HT1080 (cell line): ENCODE measurements at regions not wholly inside any gene's neighbourhood (a gene's known extent, or its start where the extent isn't known, plus 50 kb on each side); places are given as distances from the start of the nearest gene placed in this dataset.
A peak's percentile ranks its signal among the peaks of the same experiment; 100 is the strongest.

Source experiments
- DNase-seq: peaks from one replicate; pipeline ENCODE4 v3.0.0-alpha.2; 2015; ENCODE audit warnings: low read depth

DNA sequence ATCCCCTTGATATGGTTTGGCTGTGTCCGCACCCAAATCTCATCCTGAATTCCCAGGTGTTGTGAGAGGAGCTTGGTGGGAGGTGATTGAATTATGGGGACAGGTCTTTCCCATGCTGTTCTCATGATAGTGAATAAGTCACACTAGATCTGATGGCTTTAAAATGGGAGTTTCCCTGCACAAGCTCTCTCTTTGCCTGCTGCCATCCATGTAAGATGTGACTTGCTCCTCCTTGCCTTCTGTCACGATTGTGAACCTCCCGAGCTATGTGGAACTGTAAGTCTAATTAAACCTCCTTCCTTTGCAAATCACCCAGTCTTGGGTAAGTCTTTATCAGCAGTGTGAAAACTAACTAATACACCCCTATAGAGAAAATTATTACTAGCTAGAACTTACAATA lies 959.5 kb upstream of the ADGRL2 start:
- no peak for DNase-seq

DNA sequence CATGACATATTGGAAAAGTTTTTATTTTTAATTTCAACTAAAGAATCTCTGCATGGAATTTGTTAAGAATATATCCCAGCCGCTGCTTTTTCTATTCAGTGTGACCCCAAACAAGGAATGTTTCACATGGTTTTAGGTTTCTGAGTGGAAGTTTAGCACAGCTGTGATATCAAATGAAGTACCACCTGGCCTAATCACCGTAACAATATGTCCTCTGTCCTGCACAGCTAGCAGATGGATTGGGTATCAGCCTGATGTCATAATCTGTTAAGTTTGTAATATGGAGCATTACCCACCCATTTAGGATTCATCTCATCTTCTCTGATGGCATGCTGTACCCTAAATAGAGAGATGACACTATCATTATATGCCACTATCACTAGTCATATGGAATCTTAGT lies 963.7 kb upstream of the ADGRL2 start:
- no peak for DNase-seq

DNA sequence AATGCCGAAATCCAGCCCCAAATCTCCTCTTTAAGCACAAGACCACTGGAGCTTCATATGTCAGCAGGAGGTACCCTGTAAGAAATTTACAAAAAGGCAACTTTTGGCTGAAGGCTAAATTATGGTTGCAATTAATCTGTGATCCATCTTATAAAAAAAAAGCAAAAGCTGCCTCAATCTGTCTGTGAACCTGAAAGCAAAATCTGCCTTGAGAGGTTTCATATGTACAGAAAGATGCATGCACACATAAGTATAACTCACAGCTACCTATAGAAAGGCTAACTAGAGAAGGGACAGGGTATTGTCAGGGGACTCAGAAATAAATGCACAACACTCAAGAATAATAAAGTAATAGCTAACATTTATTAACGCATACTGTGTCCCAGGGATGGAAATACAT lies 964.2 kb upstream of the ADGRL2 start:
- no peak for DNase-seq

DNA sequence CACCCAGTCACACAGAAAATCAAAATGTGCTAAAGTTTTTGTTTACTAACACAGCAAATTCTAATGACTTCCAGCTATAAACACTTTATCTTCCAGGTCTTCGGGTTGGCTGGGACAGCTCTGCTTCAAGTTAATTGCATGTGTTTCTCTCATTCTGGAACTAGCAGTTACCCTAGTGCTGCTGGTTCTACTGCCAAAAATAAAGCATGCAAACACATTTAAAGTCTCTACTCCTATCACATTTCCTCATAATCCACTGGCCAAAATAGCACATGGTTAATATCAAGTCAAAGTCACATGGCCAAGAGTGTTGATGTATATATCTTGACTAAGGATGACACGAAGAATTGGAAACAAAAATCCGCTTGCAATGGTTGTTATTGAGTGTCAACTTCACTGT lies 973.1 kb upstream of the ADGRL2 start:
- DNase-seq: no peak

DNA sequence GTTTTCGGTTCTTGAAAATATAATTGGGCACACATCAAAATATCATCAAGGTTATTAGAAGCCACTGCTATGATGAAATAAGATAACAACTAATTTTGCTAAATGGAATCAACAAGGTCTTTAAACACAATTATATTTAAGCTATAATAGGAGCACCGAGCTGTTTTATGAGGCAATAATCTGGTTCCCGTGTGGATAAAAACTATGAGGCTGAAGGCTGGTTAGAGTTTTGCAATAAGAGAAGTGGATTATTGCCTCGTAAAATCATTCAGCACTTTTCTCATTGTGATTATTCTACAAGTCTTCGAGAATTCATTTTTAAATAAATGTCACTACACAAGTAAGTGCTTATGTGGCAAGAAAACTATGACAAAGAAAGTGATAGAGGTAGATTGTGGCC lies 975.7 kb upstream of the ADGRL2 start:
- no peak for DNase-seq

DNA sequence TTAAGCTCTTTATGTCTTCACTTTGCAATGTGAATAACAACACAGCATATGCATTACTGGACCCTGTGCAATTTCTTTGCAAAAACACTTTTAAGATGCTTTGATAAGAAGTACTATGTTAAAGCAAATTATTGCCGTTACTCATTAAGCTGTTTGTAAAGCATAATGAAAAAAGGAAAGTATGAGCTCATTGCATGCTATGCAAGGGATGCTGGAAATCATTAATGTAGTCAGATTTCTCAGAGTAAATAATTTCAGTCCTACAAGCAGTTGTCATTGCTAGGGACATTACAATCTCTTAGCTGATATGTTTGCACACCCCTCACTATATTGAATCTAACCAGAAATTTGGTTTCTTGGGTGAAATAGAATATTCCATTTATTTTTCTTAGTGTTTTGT lies 982.5 kb upstream of the ADGRL2 start:
- DNase-seq: no peak

DNA sequence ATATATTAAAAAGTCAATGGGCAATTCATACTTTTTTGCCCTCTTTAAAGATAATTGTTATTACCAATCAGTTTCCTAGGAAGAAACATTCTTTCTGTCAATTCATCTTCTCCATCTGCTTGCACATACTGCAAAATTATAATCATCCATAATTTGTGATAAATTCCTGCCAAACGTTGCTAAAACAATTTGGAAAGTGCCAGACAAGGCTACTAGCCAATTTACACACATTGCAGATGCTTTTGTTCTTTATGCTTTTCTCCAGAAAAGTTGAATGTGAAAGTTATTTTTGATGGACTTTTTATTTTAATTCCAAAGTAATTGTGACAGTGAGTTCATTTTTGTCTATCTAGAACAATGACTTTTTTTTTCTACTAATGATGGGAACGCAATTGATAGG lies 992.8 kb upstream of the ADGRL2 start:
- DNase-seq: no peak

DNA sequence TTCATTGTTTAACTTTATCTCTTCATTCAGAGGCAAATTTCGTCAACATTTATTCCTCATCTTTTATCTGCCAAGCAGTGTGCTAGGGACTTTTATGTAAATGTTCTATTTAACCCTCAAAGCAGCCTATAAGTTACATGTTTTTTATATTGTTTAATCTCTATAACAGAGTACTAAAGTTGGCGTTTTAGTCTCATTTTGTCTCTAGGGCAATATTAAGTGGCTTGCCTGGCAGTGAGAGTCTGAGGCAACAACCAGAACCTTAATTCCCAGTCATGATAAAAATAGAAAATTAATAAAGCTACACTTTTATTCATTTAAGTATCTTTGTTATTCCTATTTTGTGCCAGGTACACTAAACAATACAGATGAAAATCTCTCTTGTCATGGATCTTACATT lies 994.3 kb upstream of the ADGRL2 start:
- no peak for DNase-seq

DNA sequence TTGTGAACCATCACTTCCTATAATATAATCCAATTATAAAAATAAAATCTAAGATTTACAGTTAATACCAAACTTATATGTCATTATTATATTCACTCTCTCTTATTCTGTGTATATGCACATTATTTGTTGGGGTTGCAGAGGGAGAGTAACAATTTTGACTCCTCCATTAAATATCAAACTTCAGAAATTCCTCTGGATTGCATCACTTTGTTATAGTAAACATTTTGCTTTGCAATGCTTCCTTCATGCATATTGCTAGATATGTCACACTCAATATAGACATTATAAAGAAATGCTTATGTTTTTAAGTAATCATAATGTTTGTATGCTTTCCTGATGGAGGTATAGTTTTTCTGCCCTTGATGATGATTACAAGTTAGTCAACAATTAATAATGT lies 999.0 kb upstream of the ADGRL2 start:
- DNase-seq: no peak

DNA sequence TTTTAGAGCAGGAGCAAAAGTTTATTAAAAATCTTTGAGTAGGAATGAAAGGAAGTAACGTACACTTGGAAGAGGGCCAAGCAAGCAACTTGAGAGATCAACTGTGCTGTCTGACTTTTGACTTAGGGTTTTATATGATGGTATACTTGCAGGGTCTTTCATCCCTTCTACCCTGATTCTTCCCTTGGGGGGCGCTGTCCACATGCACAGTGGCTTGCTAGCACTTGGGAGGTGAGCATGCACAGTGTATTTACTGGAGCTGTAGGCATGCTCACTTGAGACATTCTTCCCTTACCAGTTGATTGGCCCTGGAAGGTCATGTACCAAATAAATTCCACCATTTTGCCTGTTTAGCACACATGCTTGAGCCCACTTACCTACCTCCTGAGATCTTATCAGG lies 1001.3 kb upstream of the ADGRL2 start:
- no peak for DNase-seq

DNA sequence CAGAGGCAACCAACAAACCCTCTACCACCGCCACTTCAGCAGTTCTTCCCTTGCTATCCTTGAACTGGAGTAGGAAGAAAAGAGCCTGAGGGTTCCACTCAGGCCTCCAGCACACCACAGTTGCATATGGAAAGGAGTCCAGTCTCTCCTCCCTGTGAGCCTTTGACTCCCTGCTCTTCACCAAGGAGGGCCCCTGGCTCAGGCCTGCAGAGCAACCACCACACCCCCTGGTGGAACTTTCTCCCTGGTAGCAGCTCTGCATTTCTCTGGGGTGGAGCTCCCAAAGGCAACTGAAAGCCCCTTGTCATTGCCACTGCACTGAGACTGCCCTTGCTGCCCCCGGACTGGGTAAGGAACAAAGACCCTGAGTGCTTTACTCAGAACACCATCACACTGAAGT lies 1021.5 kb upstream of the ADGRL2 start:
- DNase-seq: no peak

DNA sequence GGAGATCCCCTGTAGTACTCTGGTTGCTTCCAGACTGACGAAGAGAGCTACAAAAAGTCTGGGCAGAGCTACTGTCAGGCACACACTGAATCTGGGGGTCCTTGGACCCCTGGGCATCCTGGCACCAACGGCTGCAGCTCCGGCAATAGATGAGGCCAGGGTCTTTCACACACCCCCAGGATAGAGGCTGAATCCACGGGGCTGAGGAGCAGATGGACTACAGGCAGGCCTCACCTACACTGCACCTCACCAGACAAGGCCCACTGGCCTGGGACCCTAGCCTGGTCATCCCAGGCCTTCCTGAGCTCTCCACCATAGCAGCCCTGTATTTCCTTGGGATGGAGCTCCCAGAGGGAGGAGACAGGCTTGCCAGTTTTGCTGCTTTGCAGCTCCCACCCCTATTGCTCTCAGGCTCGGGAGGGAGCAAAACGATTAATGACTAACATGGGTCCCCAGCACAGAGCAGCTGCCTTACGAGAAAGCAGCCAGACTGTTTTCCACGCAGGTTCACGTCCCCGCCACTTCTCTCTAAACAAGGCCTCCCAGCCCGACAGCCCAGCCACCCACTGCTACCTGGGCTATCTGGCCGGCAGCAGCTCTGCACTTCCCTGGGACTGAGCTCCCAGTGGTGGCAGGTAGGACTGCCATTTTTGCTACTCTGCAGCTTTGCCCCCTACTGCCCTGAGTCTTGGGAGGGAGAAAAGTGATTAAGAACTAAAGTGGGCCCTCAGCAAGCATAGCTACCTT lies 1022.5 kb upstream of the ADGRL2 start:
- no peak for DNase-seq

DNA sequence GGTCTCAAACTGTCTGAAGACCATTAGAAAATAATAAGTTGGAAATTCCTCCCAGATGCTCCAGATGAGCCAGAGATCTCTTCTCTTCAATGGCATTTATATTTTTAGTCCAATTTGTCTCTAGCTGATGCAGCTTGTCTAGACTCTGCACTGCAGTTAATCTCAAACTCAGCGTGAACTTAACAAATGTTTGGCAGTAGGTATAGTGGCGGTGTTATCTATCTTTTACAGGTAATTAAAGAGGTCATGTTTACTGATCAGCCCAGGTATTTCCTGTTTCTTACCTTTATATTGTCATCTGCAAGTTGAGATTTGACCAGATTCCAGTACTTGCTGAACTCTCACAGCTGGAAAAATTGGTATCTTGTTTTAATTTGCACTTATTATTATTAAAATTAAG lies 1024.5 kb upstream of the ADGRL2 start:
- DNase-seq: no peak

DNA sequence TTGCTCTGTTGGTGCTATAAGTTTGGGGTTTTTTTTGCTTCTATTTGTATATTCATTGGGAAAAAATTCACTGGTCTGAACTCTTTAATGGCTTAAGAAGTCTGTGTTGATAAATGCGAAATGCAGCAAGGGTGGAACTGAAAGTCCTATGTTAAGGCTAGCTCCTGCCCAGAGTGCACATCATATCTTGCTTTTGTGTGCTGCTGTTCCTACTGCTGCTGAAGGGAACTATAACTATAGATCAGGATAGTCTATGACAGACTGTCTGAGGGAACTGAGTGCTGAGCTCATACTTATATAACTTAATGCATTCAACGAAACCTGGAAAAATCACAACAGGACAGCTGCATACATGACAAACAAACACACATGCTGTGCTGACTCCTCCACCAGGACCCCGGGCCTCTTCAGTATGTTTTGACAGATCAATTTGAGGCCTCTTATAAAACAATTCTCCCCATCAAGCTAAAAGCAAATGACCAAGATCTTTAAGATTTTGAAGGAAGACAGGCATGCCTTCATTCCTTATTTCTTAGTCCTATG lies 1031.5 kb upstream of the ADGRL2 start:
- DNase-seq: no peak

DNA sequence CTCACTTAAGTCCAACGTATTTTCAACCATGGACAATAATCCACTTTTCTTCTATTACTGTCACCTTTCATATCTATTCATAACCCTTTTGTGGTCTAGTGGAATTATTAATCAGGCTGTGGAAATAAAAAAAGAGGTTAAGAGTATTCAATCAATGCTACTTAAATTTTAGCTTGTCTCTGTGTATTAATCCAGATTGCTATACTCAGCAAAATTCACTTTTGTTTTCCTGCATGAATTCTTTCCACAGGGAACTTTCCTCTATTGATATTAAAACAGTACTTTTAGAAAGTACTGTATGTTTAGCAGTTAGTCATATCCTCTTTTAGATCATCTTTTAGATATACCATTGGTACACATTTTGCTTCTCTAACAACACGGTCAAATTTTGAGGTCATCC lies 1033.0 kb upstream of the ADGRL2 start:
- DNase-seq: no peak

DNA sequence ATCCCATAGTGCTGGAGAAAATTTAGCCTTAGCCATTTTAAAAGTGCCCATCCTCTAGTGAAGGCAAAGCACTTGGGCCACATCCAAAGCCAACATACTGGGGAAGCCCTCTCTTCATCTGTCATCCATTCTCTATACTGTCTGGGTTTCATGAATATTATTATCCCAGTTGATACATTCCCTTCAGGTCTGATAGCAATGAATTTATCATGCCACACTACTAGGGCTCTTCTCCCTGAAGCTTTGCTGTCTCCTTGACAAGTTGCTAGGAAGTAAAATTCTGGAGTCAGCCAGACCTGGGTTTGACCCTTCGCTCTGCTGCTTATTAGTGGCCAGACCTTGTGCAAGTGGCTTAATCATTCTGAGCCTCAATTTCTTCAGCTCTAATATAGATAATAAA lies 1041.4 kb upstream of the ADGRL2 start:
- DNase-seq: no peak

DNA sequence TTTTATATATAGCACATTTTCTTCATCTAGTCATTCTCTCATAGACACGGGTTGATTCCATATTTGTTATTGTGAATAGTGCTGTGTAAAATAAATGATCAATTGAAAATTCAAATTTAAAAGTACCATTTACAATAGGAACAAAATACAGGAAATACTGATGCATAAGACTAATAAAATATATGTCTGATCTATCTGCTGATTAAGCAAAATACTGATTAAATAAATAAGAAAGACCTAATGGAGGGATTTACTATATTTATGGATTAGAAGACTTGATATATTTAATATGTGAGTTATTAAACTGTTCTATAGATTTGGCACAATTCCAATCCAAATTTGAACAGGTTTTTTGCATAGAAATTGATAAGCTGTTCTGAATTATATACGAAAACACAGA lies 1044.8 kb upstream of the ADGRL2 start:
- DNase-seq: no peak

DNA sequence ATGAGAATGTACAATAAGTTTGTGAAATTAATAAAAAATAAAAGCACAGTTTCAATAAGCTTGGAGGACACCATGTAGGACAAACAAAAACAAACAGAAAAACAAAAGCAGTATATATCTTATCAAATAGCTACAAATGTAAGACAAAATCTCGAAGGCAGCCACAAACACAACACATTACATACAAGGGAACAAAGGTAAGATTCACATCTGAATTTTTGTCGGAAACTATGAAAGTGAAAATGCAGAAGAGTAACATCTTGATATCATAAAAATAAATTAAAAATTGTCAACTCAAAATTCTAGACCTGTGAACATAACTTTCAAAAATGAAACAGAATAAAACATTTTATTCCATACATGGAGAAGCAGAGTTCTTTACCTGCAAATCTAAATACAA lies 1049.5 kb upstream of the ADGRL2 start:
- no peak for DNase-seq

DNA sequence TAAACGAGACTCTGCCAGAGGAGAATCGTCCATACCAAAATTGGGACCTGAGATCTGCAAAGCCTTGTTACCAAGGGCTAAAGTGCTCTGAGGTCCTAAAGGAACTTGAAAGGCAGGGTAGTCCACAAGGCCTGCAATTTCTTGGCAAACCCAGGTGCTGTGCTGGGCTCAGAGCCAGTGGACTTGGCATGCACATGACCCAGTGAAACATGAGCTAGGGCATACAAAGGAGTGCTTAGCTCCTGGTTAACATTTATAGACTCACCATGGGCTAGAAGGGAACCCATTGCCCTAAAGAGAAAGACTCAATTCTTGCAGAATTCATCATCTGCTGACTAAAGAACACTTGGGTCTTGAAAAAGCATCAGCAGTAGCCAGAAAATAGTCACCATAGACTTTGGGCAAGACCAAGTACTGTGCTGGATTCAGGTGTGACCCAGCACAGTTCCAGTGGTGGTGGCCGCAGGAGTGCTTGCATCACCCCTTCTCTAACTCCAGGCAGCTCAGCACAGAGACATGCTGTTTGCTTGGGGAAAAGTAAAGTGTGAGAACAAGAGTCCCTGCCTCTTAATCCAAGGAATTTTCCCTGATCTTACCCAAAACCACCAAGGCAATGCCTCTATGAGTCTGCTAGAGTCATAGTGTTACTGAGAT lies 1069.4 kb upstream of the ADGRL2 start:
- peak; percentile 35 for DNase-seq

DNA sequence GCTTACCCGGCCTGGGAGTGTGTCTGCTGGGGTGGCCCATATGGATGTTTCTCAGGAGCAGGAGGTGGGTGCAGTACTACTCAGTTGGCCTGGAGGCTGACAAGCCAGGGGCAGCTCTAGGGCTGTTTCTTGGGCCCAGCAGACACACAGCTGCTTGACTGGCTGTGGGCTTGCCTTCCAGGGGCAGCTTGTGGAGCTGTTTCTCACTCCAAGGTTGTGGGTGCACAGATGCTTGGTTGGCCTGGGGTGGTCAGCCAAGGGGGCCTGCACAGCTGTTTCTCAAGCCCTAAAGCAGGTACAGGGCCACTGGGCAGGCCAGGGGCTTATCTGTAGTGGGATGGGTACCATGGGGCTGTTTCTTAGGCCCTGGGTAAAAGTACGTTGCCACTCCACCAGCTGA lies 1078.1 kb upstream of the ADGRL2 start:
- no peak for DNase-seq

DNA sequence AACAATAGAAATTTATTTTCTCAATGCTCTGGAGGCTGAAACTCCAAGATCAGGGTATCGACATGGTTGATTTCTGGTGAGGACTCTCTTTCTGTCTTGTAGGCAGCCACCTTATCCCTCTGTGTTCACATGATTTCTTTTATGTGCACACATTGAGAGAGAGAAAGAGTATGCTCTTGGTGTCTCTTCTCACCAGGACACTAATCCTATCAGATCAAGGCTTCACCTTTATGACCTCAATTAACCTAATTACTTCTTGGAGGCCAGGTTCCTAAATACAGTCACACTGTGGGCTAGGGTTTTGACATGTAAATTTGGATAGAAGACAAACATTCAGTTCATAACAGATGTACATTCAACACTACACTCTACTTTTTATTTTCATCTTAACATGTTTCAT lies 1094.2 kb upstream of the ADGRL2 start:
- DNase-seq: no peak

DNA sequence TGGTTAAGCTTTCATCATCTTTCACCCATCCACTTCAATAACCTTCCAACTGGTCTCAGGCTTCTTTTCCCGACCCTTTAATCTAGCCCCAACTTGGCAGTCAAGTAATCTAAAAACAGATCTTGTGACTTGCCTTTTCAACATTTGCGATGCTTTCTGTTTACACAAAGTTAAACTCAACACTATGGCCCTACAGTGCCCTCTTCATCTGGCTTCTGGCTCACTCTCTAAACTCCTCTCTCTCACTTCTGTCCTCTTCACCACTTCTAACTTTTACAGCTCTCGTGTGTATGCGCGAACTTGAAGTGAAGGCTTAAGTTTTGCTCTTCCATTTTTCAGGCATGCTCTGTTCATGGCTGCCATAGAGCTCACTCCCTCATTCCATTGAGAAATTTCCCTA lies 1122.3 kb upstream of the ADGRL2 start:
- DNase-seq: no peak

DNA sequence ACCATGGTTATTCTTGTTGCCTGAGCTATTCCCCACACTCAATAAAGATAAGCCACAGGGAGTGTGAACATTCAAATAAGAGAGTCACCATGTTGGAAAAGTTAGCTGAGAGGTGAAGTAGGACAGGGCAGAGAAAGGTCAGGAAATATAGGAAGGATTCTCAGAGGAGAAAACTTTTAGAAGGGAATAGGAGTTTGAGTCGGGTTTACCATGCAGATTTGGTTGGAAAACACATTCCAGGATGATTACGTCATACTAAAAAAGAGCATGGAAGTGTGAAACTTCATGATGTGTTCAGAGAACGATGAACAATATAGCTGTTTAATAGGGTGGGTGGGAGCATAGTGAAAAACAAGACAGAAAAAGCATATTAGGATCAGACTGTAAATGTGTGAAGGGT lies 1125.3 kb upstream of the ADGRL2 start:
- peak; percentile 10 for DNase-seq
